HG02759 (cell line): ENCODE measurements at regions not wholly inside any gene's neighbourhood (a gene's known extent, or its start where the extent isn't known, plus 50 kb on each side); places are given as distances from the start of the nearest gene placed in this dataset.

ENCODE experiments used
- ATAC-seq: cut with Tn5 transposase; IDR thresholded peaks from one replicate; pipeline ENCODE4 v1.9.1; 2021; ENCODE audit warnings: mild to moderate bottlenecking, moderate library complexity; ENCODE audit not compliant: unreplicated experiment

- ATAC-seq, result no peak
Measured at GRCh38 chr2:163541943-163542342, 193.9 kb downstream of the FIGN start.

GRCh38 chr2:163541495-163541894 is 194.3 kb downstream of the FIGN start:
- no peak for ATAC-seq

- no peak for ATAC-seq
Measured at GRCh38 chr2:163528640-163529217, 207.1 kb downstream of the FIGN start.

GRCh38 chr2:163527381-163527780 is 208.4 kb downstream of the FIGN start:
- ATAC-seq, result no peak

- ATAC-seq, result no peak
Measured at GRCh38 chr2:163518762-163519161, 217.0 kb downstream of the FIGN start.

- ATAC-seq, result no peak
Measured at GRCh38 chr2:163515836-163516235, 220.0 kb downstream of the FIGN start.

GRCh38 chr2:163505281-163505680 is 230.5 kb downstream of the FIGN start:
- ATAC-seq, result no peak

- no peak for ATAC-seq
Measured at GRCh38 chr2:163493359-163494298, 242.2 kb downstream of the FIGN start.

GRCh38 chr2:163491850-163492249 is 244.0 kb downstream of the FIGN start:
- ATAC-seq, result no peak

- no peak for ATAC-seq
Measured at GRCh38 chr2:163490281-163490680, 245.5 kb downstream of the FIGN start.

GRCh38 chr2:163481515-163481914 is 254.3 kb downstream of the FIGN start:
- no peak for ATAC-seq

- ATAC-seq, result no peak
Measured at GRCh38 chr2:163479599-163479998, 256.2 kb downstream of the FIGN start.

GRCh38 chr2:163475815-163476214 is 260.0 kb downstream of the FIGN start:
- no peak for ATAC-seq

- ATAC-seq, result no peak
Measured at GRCh38 chr2:163474889-163475288, 260.9 kb downstream of the FIGN start.

- ATAC-seq, result no peak
Measured at GRCh38 chr2:163474319-163474744, 261.5 kb downstream of the FIGN start.

- no peak for ATAC-seq
Measured at GRCh38 chr2:163471947-163472346, 263.9 kb downstream of the FIGN start.

- no peak for ATAC-seq
Measured at GRCh38 chr2:163469561-163469962, 266.2 kb downstream of the FIGN start.

- no peak for ATAC-seq
Measured at GRCh38 chr2:163467251-163467630, 268.6 kb downstream of the FIGN start.

- ATAC-seq, result no peak
Measured at GRCh38 chr2:163466331-163467250, 269.2 kb downstream of the FIGN start.

GRCh38 chr2:163465440-163465839 is 270.4 kb downstream of the FIGN start:
- ATAC-seq, result no peak

- no peak for ATAC-seq
Measured at GRCh38 chr2:163463411-163463810, 272.4 kb downstream of the FIGN start.
